ENCODE measurements at regions not wholly inside any gene's neighbourhood (a gene's known extent, or its start where the extent isn't known, plus 50 kb on each side); places are given as distances from the start of the nearest gene placed in this dataset.

- TF ChIP-seq CTCF (IDR thresholded peaks at IDR 0.05): no peak
- no peak for TF ChIP-seq POLR2A (IDR thresholded peaks at IDR 0.05)
- no peak for TF ChIP-seq POLR2AphosphoS5 (IDR thresholded peaks at IDR 0.05)
- TF ChIP-seq EP300 (IDR thresholded peaks at IDR 0.05): no peak
Measured at GRCh38 chr2:16073921-16074425, 133.6 kb downstream of the MYCN start.

Measured in sigmoid colon (tissue), 4 donors.